GM23338 (cell line): ENCODE measurements at regions not wholly inside any gene's neighbourhood (a gene's known extent, or its start where the extent isn't known, plus 50 kb on each side); places are given as distances from the start of the nearest gene placed in this dataset.

Experiments
- ATAC-seq: fragments of 200-7000 bp; cut with Tn5 transposase; 3 replicates; pipeline ENCODE4 v1.9.1; 2020
- DNase-seq: peaks from one replicate; pipeline ENCODE4 v3.0.0-alpha.2; 2015; ENCODE audit warnings: low spot score
- H2AFZ ChIP-seq: fragments of 200-600 bp; sonication (generic); 2 replicates; pipeline ENCODE4 v1.8.0; 2016; ENCODE audit warnings: antibody characterized with exemption, mild to moderate bottlenecking, moderate library complexity
- H3F3A ChIP-seq: fragments of 200-600 bp; sonication (generic); replicated peaks from 2 replicates; pipeline ENCODE4 v1.8.0; 2017; ENCODE audit warnings: antibody characterized with exemption, mixed run types, low read depth
- H3K27ac ChIP-seq: fragments of 200-600 bp; sonication (generic); 2 replicates; pipeline ENCODE4 v1.6.1; 2016; ENCODE audit warnings: low read depth
- H3K27me3 ChIP-seq: fragments of 200-600 bp; sonication (generic); 2 replicates; pipeline ENCODE4 v1.8.0; 2016; ENCODE audit warnings: mild to moderate bottlenecking, mixed run types, moderate library complexity; ENCODE audit not compliant: insufficient read depth
- H3K36me3 ChIP-seq: fragments of 200-600 bp; sonication (generic); 2 replicates; pipeline ENCODE4 v1.8.0; 2016; ENCODE audit warnings: mild to moderate bottlenecking; ENCODE audit not compliant: insufficient read depth
- H3K4me1 ChIP-seq: fragments of 200-600 bp; sonication (generic); 2 replicates; pipeline ENCODE4 v1.8.0; 2016; ENCODE audit warnings: mild to moderate bottlenecking, moderate library complexity; ENCODE audit not compliant: insufficient read depth
- H3K4me2 ChIP-seq: fragments of 200-600 bp; sonication (generic); 2 replicates; pipeline ENCODE4 v1.7.1; 2017; ENCODE audit warnings: mixed run types
- H3K4me3 ChIP-seq: fragments of 200-600 bp; sonication (generic); 2 replicates; pipeline ENCODE4 v1.6.1; 2016; ENCODE audit warnings: mixed run types
- H3K79me2 ChIP-seq: fragments of 200-600 bp; sonication (generic); replicated peaks from 2 replicates; pipeline ENCODE4 v1.8.0; 2017; ENCODE audit warnings: mild to moderate bottlenecking; ENCODE audit not compliant: insufficient read depth
- H3K9me2 ChIP-seq: fragments of 200-600 bp; sonication (generic); 2 replicates; pipeline ENCODE4 v1.8.0; 2017; ENCODE audit not compliant: insufficient read depth
- H4K20me1 ChIP-seq: fragments of 200-600 bp; sonication (generic); replicated peaks from 2 replicates; pipeline ENCODE4 v1.8.0; 2017; ENCODE audit warnings: mild to moderate bottlenecking; ENCODE audit not compliant: insufficient read depth
- H3K27ac Mint-ChIP-seq: 2 replicates; pipeline ENCODE4 v1.8.0; 2020; ENCODE audit warnings: inconsistent platforms, mild to moderate bottlenecking, moderate library complexity, mixed read lengths
- H3K27me3 Mint-ChIP-seq: 3 replicates; pipeline ENCODE4 v1.8.0; 2022; ENCODE audit warnings: low read depth, mild to moderate bottlenecking, moderate library complexity, mixed read lengths, inconsistent platforms; ENCODE audit not compliant: insufficient read depth, poor library complexity
- H3K36me3 Mint-ChIP-seq: 3 replicates; pipeline ENCODE4 v1.8.0; 2021; ENCODE audit warnings: low read depth, mild to moderate bottlenecking, inconsistent platforms, moderate library complexity, mixed read lengths
- H3K4me1 Mint-ChIP-seq: 3 replicates; pipeline ENCODE4 v1.8.0; 2020; ENCODE audit warnings: mild to moderate bottlenecking, inconsistent platforms, mixed read lengths
- H3K4me3 Mint-ChIP-seq: 3 replicates; pipeline ENCODE4 v1.8.0; 2021; ENCODE audit warnings: moderate library complexity, mild to moderate bottlenecking, inconsistent platforms, mixed read lengths
- H3K9me3 Mint-ChIP-seq: 3 replicates; pipeline ENCODE4 v1.8.0; 2020; ENCODE audit warnings: moderate library complexity, mild to moderate bottlenecking, inconsistent platforms, mixed read lengths
- CREB1 ChIP-seq: fragments of 250-450 bp; sonication (Bioruptor Pico); IDR thresholded peaks from 2 replicates; pipeline ENCODE4 v1.5.0; 2020; ENCODE audit warnings: low read depth, mild to moderate bottlenecking, moderate library complexity
- EZH2 ChIP-seq: fragments of 200-600 bp; sonication (generic); IDR thresholded peaks from one replicate; pipeline ENCODE4 v1.8.0; 2017; ENCODE audit warnings: antibody characterized with exemption, mild to moderate bottlenecking, low read depth; ENCODE audit not compliant: unreplicated experiment
- EZH2phosphoT487 ChIP-seq: fragments of 200-600 bp; sonication (generic); IDR thresholded peaks from one replicate; pipeline ENCODE4 v1.8.1; 2018; ENCODE audit warnings: antibody characterized with exemption; ENCODE audit not compliant: unreplicated experiment
- JUNB ChIP-seq: IDR thresholded peaks from one replicate; pipeline ENCODE4 v1.6.1; 2016; ENCODE audit warnings: antibody characterized with exemption; ENCODE audit not compliant: unreplicated experiment
- NANOG ChIP-seq: IDR thresholded peaks from 2 replicates; pipeline ENCODE4 v1.6.1; 2016; ENCODE audit warnings: antibody characterized with exemption, borderline replicate concordance
- POLR2AphosphoS5 ChIP-seq: IDR thresholded peaks from 2 replicates; pipeline ENCODE4 v1.6.1; 2016; ENCODE audit warnings: antibody characterized with exemption, low read depth
- STAT1 ChIP-seq: IDR thresholded peaks from one replicate; pipeline ENCODE4 v1.6.1; 2016; ENCODE audit warnings: antibody characterized with exemption; ENCODE audit not compliant: unreplicated experiment
- ZNF114 ChIP-seq: fragments of 250-450 bp; sonication (Bioruptor Pico); IDR thresholded peaks from 2 replicates; pipeline ENCODE4 v1.5.0; 2020; ENCODE audit warnings: mild to moderate bottlenecking, moderate library complexity
- ZNF331 ChIP-seq: fragments of 250-450 bp; sonication (Bioruptor Pico); IDR thresholded peaks from 2 replicates; pipeline ENCODE4 v1.5.0; 2020; ENCODE audit warnings: low read depth, mild to moderate bottlenecking, moderate library complexity
- TF ChIP-seq, protein P1 (sequence below), 2 experiments: fragments of 200-600 bp in 1 of 2; sonication (generic) in 1 of 2; conservative IDR thresholded peaks; 2 replicates each; pipeline versions ENCODE4 v1.5.1 to v1.6.1; 2016 to 2017; ENCODE audit warnings: antibody characterized with exemption in 2 of 2, low read depth in 2 of 2, mild to moderate bottlenecking in 2 of 2, moderate library complexity in 1 of 2
- TF ChIP-seq, protein P2 (sequence below): IDR thresholded peaks from 2 replicates; pipeline ENCODE4 v1.6.1; 2016; ENCODE audit warnings: antibody characterized with exemption
- TF ChIP-seq, protein P3 (sequence below): fragments of 250-450 bp; sonication (Bioruptor Pico); IDR thresholded peaks from 2 replicates; pipeline ENCODE4 v1.5.0; 2020; ENCODE audit warnings: mild to moderate bottlenecking, moderate library complexity
- TF ChIP-seq, protein P4 (sequence below): IDR thresholded peaks from one replicate; pipeline ENCODE4 v1.6.1; 2018; ENCODE audit warnings: antibody characterized with exemption; ENCODE audit not compliant: unreplicated experiment

DNA sequence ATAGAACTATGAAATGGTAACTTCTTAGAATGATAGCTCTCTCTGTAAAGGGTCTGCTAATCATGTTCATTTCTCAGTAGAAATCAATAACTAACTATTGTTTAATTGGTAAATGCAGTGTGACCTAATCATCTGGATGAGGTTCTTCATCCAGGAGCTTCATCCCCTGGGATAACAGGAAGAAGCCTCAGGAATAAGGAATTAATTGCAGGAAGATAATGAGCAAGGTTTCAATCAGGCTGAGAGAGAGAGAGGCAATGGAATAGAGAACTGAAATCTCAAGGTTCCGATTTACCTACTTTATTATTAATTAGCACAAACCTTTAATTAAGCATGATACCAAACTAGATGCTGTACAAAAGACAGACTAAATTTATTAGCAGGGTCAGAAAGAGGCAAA is 499.7 kb downstream of the MAT2B start:
- no peaks in the 10 kb centered on the region for H3K27me3 ChIP-seq
- TF ChIP-seq STAT1: no peak
- TF ChIP-seq POLR2AphosphoS5: no peak
- no peak for TF ChIP-seq EZH2
- no peak for TF ChIP-seq ZNF114 (CRISPR knock-in tag)
- TF ChIP-seq, protein P1, sequence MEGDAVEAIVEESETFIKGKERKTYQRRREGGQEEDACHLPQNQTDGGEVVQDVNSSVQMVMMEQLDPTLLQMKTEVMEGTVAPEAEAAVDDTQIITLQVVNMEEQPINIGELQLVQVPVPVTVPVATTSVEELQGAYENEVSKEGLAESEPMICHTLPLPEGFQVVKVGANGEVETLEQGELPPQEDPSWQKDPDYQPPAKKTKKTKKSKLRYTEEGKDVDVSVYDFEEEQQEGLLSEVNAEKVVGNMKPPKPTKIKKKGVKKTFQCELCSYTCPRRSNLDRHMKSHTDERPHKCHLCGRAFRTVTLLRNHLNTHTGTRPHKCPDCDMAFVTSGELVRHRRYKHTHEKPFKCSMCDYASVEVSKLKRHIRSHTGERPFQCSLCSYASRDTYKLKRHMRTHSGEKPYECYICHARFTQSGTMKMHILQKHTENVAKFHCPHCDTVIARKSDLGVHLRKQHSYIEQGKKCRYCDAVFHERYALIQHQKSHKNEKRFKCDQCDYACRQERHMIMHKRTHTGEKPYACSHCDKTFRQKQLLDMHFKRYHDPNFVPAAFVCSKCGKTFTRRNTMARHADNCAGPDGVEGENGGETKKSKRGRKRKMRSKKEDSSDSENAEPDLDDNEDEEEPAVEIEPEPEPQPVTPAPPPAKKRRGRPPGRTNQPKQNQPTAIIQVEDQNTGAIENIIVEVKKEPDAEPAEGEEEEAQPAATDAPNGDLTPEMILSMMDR (conservative IDR thresholded peaks at IDR 0.05; ENCODE audit: low read depth in 2 of 2): no peak
- TF ChIP-seq, protein P2, sequence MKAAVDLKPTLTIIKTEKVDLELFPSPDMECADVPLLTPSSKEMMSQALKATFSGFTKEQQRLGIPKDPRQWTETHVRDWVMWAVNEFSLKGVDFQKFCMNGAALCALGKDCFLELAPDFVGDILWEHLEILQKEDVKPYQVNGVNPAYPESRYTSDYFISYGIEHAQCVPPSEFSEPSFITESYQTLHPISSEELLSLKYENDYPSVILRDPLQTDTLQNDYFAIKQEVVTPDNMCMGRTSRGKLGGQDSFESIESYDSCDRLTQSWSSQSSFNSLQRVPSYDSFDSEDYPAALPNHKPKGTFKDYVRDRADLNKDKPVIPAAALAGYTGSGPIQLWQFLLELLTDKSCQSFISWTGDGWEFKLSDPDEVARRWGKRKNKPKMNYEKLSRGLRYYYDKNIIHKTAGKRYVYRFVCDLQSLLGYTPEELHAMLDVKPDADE: no peak
- no peak for TF ChIP-seq JUNB
- no peak for TF ChIP-seq CREB1 (CRISPR knock-in tag)
- TF ChIP-seq, protein P3, sequence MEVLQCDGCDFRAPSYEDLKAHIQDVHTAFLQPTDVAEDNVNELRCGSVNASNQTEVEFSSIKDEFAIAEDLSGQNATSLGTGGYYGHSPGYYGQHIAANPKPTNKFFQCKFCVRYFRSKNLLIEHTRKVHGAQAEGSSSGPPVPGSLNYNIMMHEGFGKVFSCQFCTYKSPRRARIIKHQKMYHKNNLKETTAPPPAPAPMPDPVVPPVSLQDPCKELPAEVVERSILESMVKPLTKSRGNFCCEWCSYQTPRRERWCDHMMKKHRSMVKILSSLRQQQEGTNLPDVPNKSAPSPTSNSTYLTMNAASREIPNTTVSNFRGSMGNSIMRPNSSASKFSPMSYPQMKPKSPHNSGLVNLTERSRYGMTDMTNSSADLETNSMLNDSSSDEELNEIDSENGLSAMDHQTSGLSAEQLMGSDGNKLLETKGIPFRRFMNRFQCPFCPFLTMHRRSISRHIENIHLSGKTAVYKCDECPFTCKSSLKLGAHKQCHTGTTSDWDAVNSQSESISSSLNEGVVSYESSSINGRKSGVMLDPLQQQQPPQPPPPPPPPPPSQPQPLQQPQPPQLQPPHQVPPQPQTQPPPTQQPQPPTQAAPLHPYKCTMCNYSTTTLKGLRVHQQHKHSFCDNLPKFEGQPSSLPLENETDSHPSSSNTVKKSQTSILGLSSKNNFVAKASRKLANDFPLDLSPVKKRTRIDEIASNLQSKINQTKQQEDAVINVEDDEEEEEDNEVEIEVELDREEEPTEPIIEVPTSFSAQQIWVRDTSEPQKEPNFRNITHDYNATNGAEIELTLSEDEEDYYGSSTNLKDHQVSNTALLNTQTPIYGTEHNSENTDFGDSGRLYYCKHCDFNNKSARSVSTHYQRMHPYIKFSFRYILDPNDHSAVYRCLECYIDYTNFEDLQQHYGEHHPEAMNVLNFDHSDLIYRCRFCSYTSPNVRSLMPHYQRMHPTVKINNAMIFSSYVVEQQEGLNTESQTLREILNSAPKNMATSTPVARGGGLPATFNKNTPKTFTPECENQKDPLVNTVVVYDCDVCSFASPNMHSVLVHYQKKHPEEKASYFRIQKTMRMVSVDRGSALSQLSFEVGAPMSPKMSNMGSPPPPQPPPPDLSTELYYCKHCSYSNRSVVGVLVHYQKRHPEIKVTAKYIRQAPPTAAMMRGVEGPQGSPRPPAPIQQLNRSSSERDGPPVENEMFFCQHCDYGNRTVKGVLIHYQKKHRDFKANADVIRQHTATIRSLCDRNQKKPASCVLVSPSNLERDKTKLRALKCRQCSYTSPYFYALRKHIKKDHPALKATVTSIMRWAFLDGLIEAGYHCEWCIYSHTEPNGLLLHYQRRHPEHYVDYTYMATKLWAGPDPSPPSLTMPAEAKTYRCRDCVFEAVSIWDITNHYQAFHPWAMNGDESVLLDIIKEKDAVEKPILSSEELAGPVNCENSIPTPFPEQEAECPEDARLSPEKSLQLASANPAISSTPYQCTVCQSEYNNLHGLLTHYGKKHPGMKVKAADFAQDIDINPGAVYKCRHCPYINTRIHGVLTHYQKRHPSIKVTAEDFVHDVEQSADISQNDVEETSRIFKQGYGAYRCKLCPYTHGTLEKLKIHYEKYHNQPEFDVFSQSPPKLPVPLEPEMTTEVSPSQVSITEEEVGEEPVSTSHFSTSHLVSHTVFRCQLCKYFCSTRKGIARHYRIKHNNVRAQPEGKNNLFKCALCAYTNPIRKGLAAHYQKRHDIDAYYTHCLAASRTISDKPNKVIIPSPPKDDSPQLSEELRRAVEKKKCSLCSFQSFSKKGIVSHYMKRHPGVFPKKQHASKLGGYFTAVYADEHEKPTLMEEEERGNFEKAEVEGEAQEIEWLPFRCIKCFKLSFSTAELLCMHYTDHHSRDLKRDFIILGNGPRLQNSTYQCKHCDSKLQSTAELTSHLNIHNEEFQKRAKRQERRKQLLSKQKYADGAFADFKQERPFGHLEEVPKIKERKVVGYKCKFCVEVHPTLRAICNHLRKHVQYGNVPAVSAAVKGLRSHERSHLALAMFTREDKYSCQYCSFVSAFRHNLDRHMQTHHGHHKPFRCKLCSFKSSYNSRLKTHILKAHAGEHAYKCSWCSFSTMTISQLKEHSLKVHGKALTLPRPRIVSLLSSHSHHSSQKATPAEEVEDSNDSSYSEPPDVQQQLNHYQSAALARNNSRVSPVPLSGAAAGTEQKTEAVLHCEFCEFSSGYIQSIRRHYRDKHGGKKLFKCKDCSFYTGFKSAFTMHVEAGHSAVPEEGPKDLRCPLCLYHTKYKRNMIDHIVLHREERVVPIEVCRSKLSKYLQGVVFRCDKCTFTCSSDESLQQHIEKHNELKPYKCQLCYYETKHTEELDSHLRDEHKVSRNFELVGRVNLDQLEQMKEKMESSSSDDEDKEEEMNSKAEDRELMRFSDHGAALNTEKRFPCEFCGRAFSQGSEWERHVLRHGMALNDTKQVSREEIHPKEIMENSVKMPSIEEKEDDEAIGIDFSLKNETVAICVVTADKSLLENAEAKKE (CRISPR knock-in tag): no peak
- TF ChIP-seq, protein P4, sequence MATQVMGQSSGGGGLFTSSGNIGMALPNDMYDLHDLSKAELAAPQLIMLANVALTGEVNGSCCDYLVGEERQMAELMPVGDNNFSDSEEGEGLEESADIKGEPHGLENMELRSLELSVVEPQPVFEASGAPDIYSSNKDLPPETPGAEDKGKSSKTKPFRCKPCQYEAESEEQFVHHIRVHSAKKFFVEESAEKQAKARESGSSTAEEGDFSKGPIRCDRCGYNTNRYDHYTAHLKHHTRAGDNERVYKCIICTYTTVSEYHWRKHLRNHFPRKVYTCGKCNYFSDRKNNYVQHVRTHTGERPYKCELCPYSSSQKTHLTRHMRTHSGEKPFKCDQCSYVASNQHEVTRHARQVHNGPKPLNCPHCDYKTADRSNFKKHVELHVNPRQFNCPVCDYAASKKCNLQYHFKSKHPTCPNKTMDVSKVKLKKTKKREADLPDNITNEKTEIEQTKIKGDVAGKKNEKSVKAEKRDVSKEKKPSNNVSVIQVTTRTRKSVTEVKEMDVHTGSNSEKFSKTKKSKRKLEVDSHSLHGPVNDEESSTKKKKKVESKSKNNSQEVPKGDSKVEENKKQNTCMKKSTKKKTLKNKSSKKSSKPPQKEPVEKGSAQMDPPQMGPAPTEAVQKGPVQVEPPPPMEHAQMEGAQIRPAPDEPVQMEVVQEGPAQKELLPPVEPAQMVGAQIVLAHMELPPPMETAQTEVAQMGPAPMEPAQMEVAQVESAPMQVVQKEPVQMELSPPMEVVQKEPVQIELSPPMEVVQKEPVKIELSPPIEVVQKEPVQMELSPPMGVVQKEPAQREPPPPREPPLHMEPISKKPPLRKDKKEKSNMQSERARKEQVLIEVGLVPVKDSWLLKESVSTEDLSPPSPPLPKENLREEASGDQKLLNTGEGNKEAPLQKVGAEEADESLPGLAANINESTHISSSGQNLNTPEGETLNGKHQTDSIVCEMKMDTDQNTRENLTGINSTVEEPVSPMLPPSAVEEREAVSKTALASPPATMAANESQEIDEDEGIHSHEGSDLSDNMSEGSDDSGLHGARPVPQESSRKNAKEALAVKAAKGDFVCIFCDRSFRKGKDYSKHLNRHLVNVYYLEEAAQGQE: no peak
- TF ChIP-seq NANOG: no peak
- no peak for TF ChIP-seq EZH2phosphoT487
- TF ChIP-seq ZNF331: no peak
- DNase-seq (no peak), ATAC-seq (no peak)
- H3K27ac ChIP-seq: no peak overlapping the region
- Mint-ChIP-seq H3K4me1 (peaks cover 5% of the 10 kb centered on the region; the same call in 2 of the 3 replicates), H3K27me3 (no peaks in the 10 kb centered on the region), H3K27ac (no peak overlapping the region), H3K9me3 (no peaks in the 10 kb centered on the region), H3K36me3 (no peaks in the 10 kb centered on the region), H3K4me3 (no peak overlapping the region)
- no peak overlapping the region for H3K4me3 ChIP-seq
- H3K36me3 ChIP-seq: no peaks in the 10 kb centered on the region
- no peaks in the 10 kb centered on the region for H3K79me2 ChIP-seq
- H3F3A ChIP-seq: no peaks in the 10 kb centered on the region
- no peak overlapping the region for H2AFZ ChIP-seq
- H4K20me1 ChIP-seq: no peaks in the 10 kb centered on the region
- H3K4me2 ChIP-seq: no peak overlapping the region
- H3K4me1 ChIP-seq: no peaks in the 10 kb centered on the region; the same call in 1 of the 2 replicates
- H3K9me2 ChIP-seq: no peaks in the 10 kb centered on the region
